ENCODE measurements at regions not wholly inside any gene's neighbourhood (a gene's known extent, or its start where the extent isn't known, plus 50 kb on each side); places are given as distances from the start of the nearest gene placed in this dataset.
"Not testable (repeated sequence)": the region's sequence is repeated elsewhere in the genome, so short reads cannot be mapped to it uniquely, and the experiment has no call there.

- DNase-seq (ENCODE audit: low read depth) = no peak
These were observed 53.5 kb upstream of the EPB41L4A start for GRCh38 chr5:112472614-112473013.

GRCh38 chr5:112473989-112474388, 54.9 kb upstream of the EPB41L4A start:
- no peak for DNase-seq (ENCODE audit: low read depth)

GRCh38 chr5:112475747-112476365, 56.8 kb upstream of the EPB41L4A start:
- peak; percentile 5 for DNase-seq (ENCODE audit: low read depth)

GRCh38 chr5:112479418-112479817, 60.3 kb upstream of the EPB41L4A start:
- peak; percentile 58 for DNase-seq (ENCODE audit: low read depth)

- DNase-seq (ENCODE audit: low read depth) = no peak
These were observed 61.4 kb upstream of the EPB41L4A start for GRCh38 chr5:112480501-112480900.

- DNase-seq (ENCODE audit: low read depth) = no peak
These were observed 64.6 kb upstream of the EPB41L4A start for GRCh38 chr5:112483704-112484103.

GRCh38 chr5:112485934-112486355, 66.9 kb upstream of the EPB41L4A start:
- no peak for DNase-seq (ENCODE audit: low read depth)

- DNase-seq (ENCODE audit: low read depth) = peak; percentile 5
These were observed 72.2 kb upstream of the EPB41L4A start for GRCh38 chr5:112491257-112491656.

- peak; percentile 77 for DNase-seq (ENCODE audit: low read depth)
These were observed 73.2 kb upstream of the EPB41L4A start for GRCh38 chr5:112492291-112492690.

GRCh38 chr5:112503749-112504501, 84.8 kb upstream of the EPB41L4A start:
- not testable (repeated sequence) for DNase-seq (ENCODE audit: low read depth)

- not testable (repeated sequence) for DNase-seq (ENCODE audit: low read depth)
These were observed 90.0 kb upstream of the EPB41L4A start for GRCh38 chr5:112509097-112509496.

- DNase-seq (ENCODE audit: low read depth) = no peak
These were observed 92.8 kb upstream of the EPB41L4A start for GRCh38 chr5:112511920-112512319.

GRCh38 chr5:112512901-112513300, 93.8 kb upstream of the EPB41L4A start:
- DNase-seq (ENCODE audit: low read depth) = no peak

- no peak for DNase-seq (ENCODE audit: low read depth)
These were observed 95.0 kb upstream of the EPB41L4A start for GRCh38 chr5:112514111-112514510.

GRCh38 chr5:112520474-112520873, 101.4 kb upstream of the EPB41L4A start:
- DNase-seq (ENCODE audit: low read depth) = not testable (repeated sequence)

- not testable (repeated sequence) for DNase-seq (ENCODE audit: low read depth)
These were observed 104.0 kb upstream of the EPB41L4A start for GRCh38 chr5:112522891-112523673.

- not testable (repeated sequence) for DNase-seq (ENCODE audit: low read depth)
These were observed 104.7 kb upstream of the EPB41L4A start for GRCh38 chr5:112523674-112524263.

GRCh38 chr5:112525217-112525616, 106.1 kb upstream of the EPB41L4A start:
- no peak for DNase-seq (ENCODE audit: low read depth)

- no peak for DNase-seq (ENCODE audit: low read depth)
These were observed 109.9 kb upstream of the EPB41L4A start for GRCh38 chr5:112528928-112529327.

GRCh38 chr5:112529525-112529924, 110.4 kb upstream of the EPB41L4A start:
- peak; percentile 10 for DNase-seq (ENCODE audit: low read depth)

GRCh38 chr5:112532654-112533360, 113.7 kb upstream of the EPB41L4A start:
- no peak for DNase-seq (ENCODE audit: low read depth)

GRCh38 chr5:112533362-112533761, 114.3 kb upstream of the EPB41L4A start:
- DNase-seq (ENCODE audit: low read depth) = no peak

Data from iris pigment epithelial cell (primary cell).